PC-9 (cell line): ENCODE measurements at regions not wholly inside any gene's neighbourhood (a gene's known extent, or its start where the extent isn't known, plus 50 kb on each side); places are given as distances from the start of the nearest gene placed in this dataset.

Source experiments
- BruUV-seq: library from RNA; stranded (reverse); fragments of 400-500 nt; replicated peaks from 2 replicates; lab custom pipeline; 2021; lab: Mats Ljungman, UMichigan
- CTCF ChIA-PET: fragments of 300-600 bp; sonication (Branson Sonifier 250); formaldehyde crosslinking; loops from one replicate; lab custom pipeline; 2022; ENCODE audit warnings: antibody characterized with exemption; lab: Charles Lee
- POLR2A ChIA-PET: fragments of 300-600 bp; sonication (Branson Sonifier 250); formaldehyde crosslinking; loops from one replicate; lab custom pipeline; 2022; ENCODE audit warnings: antibody characterized with exemption; ENCODE audit not compliant: unreplicated experiment; lab: Charles Lee
- DNase-seq, 2 experiments: peaks; one replicate each; pipeline versions ENCODE4 v3.0.0 to v3.0.0-alpha.2; 2015 to 2022; ENCODE audit warnings: mixed read lengths in 1 of 2
- H2AFZ ChIP-seq: fragments of 200-600 bp; sonication (generic); 2 replicates; pipeline ENCODE4 v1.8.1; 2017; ENCODE audit warnings: antibody characterized with exemption
- H3F3A ChIP-seq: fragments of 200-600 bp; sonication (generic); 2 replicates; pipeline ENCODE4 v1.8.1; 2017; ENCODE audit warnings: antibody characterized with exemption, mild to moderate bottlenecking, low read depth; ENCODE audit not compliant: insufficient read depth
- H3K27ac ChIP-seq: fragments of 200-600 bp; sonication (generic); 2 replicates; pipeline ENCODE4 v1.6.1; 2016; ENCODE audit warnings: mixed run types
- H3K27me3 ChIP-seq: fragments of 200-600 bp; sonication (generic); 2 replicates; pipeline ENCODE4 v1.6.1; 2016; ENCODE audit warnings: low read depth, mixed run types; ENCODE audit not compliant: insufficient read depth
- H3K36me3 ChIP-seq: fragments of 200-600 bp; sonication (generic); 2 replicates; pipeline ENCODE4 v1.6.1; 2016; ENCODE audit warnings: low read depth, mixed run types
- H3K4me1 ChIP-seq: fragments of 200-600 bp; sonication (generic); replicated peaks from 2 replicates; pipeline ENCODE4 v1.6.1; 2016; ENCODE audit warnings: mixed run types; ENCODE audit not compliant: insufficient read depth
- H3K4me2 ChIP-seq: fragments of 200-600 bp; sonication (generic); 2 replicates; pipeline ENCODE4 v1.6.1; 2017; ENCODE audit warnings: mixed run types
- H3K4me3 ChIP-seq: fragments of 200-600 bp; sonication (generic); 2 replicates; pipeline ENCODE4 v1.6.1; 2016; ENCODE audit warnings: mixed run types
- H3K79me2 ChIP-seq: fragments of 200-600 bp; sonication (generic); 2 replicates; pipeline ENCODE4 v1.6.1; 2017; ENCODE audit warnings: low read depth, mixed run types
- H3K9me2 ChIP-seq: fragments of 200-600 bp; sonication (generic); 2 replicates; pipeline ENCODE4 v1.8.1; 2017; ENCODE audit warnings: mild to moderate bottlenecking; ENCODE audit not compliant: insufficient read depth
- H3K9me3 ChIP-seq: fragments of 200-600 bp; sonication (generic); 2 replicates; pipeline ENCODE4 v1.8.1; 2016; ENCODE audit warnings: low read depth; ENCODE audit not compliant: insufficient read depth
- H4K20me1 ChIP-seq: fragments of 200-600 bp; sonication (generic); 2 replicates; pipeline ENCODE4 v1.8.1; 2017; ENCODE audit not compliant: insufficient read depth
- EZH2 ChIP-seq: fragments of 200-600 bp; sonication (generic); IDR thresholded peaks from 2 replicates; pipeline ENCODE4 v1.8.0; 2017; ENCODE audit warnings: antibody characterized with exemption, low read depth
- intact Hi-C: fragments of 100-400 bp; cut with micrococcal nuclease; formaldehyde crosslinking; loops from one replicate; pipeline ENCODE4 v1.10.0; 2022; ENCODE audit not compliant: unreplicated experiment
- TF ChIP-seq, protein P1 (sequence below): fragments of 200-600 bp; sonication (generic); conservative IDR thresholded peaks from 2 replicates; pipeline ENCODE4 v1.6.1; 2017; ENCODE audit warnings: mixed run types, antibody characterized with exemption, mild to moderate bottlenecking, moderate library complexity

DNA sequence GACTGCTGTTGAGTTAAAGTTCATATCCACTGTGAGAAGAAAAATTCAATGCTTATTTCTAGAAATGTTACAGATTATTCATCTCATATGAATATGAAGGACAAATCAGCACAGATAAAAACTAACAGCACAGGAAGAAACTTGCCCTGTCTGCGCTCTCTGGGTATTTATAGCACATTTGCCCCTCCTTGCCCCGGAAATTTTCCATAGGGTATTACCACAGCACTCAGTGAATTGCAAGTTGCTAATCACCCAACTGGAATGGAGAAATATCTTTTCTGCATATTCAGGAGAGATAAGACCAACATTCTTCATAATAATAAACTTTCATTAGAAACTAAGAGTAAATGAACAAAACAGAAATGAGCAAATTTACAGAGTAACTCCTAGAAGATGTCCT lies 318.0 kb upstream of the KLF12 start:
- intact Hi-C loops = no loop called here
- H3K27ac ChIP-seq = no peak overlapping the region

DNA sequence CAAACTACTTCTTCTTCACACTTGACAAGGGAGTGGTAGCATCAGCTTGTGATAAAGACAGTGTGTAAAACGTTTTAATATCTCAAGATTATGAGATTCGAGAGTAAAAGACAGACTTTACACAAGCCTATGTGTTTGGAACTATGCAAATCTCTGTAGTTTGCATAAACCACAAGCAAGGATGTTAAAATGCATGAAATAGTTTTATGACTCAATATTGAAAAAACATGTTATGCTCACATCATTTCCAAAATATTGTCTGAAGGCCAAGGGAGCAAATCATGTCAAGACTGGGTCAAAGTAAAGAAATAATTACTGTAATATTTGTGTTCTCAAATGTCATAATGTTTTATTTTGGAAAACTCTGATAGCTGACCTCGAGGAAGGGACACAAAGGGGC lies 316.8 kb upstream of the KLF12 start:
- Histone ChIP-seq H3K4me2 (no peak overlapping the region), H3K79me2 (no peaks in the 10 kb centered on the region), H3K9me3 (no peaks in the 10 kb centered on the region), H3F3A (no peaks in the 10 kb centered on the region), H4K20me1 (no peaks in the 10 kb centered on the region), H3K27me3 (no peaks in the 10 kb centered on the region), H3K27ac (no peak overlapping the region), H3K4me1 (no peaks in the 10 kb centered on the region), H3K9me2 (no peaks in the 10 kb centered on the region), H2AFZ (no peak overlapping the region), H3K4me3 (no peak overlapping the region), H3K36me3 (no peaks in the 10 kb centered on the region)
- TF ChIP-seq, protein P1, sequence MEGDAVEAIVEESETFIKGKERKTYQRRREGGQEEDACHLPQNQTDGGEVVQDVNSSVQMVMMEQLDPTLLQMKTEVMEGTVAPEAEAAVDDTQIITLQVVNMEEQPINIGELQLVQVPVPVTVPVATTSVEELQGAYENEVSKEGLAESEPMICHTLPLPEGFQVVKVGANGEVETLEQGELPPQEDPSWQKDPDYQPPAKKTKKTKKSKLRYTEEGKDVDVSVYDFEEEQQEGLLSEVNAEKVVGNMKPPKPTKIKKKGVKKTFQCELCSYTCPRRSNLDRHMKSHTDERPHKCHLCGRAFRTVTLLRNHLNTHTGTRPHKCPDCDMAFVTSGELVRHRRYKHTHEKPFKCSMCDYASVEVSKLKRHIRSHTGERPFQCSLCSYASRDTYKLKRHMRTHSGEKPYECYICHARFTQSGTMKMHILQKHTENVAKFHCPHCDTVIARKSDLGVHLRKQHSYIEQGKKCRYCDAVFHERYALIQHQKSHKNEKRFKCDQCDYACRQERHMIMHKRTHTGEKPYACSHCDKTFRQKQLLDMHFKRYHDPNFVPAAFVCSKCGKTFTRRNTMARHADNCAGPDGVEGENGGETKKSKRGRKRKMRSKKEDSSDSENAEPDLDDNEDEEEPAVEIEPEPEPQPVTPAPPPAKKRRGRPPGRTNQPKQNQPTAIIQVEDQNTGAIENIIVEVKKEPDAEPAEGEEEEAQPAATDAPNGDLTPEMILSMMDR = no peak
- DNase-seq = no peak
- BruUV-seq = no TSS peak
- POLR2A ChIA-PET = no interaction called here
- CTCF ChIA-PET = no interaction called here
- intact Hi-C loops = no loop called here

More for the DNA sequence above, 318.0 kb upstream of the KLF12 start:
- Histone ChIP-seq H4K20me1 (no peaks in the 10 kb centered on the region), H3K4me2 (no peak overlapping the region), H3K27me3 (no peaks in the 10 kb centered on the region), H3K4me1 (no peaks in the 10 kb centered on the region), H3F3A (no peaks in the 10 kb centered on the region), H3K79me2 (no peaks in the 10 kb centered on the region), H3K36me3 (no peaks in the 10 kb centered on the region), H3K4me3 (no peak overlapping the region), H3K9me2 (no peaks in the 10 kb centered on the region), H2AFZ (no peak overlapping the region), H3K9me3 (no peaks in the 10 kb centered on the region)
- BruUV-seq = no TSS peak
- DNase-seq = no peak
- TF ChIP-seq, protein P1 = no peak
- TF ChIP-seq EZH2 = no peak
- ChIA-PET CTCF (no interaction called here), POLR2A (no interaction called here)

DNA sequence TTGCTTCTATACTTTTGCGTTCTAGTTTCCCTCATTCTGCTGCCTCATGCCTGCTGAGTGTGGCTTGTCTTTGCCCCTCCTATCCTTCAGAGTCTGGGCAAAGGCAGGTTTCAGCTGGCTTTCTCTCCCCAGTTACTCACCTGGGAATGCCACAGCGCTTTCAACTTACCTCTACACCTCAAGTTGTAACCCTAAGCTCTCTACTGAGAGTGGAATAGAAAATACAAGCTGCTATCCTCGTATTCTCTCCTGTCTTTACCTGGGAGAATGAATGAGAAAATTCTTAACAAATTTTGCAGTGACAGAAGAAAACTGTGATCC lies 316.3 kb upstream of the KLF12 start:
- no TSS peak for BruUV-seq
- ChIA-PET CTCF (no interaction called here), POLR2A (no interaction called here)
- Histone ChIP-seq H3K4me2 (no peak overlapping the region), H3K9me2 (no peaks in the 10 kb centered on the region), H3K79me2 (no peaks in the 10 kb centered on the region), H3K27ac (no peak overlapping the region), H3K4me3 (no peak overlapping the region), H3K27me3 (no peaks in the 10 kb centered on the region), H4K20me1 (no peaks in the 10 kb centered on the region), H3K36me3 (no peaks in the 10 kb centered on the region), H3K4me1 (no peaks in the 10 kb centered on the region), H3K9me3 (no peaks in the 10 kb centered on the region), H3F3A (no peaks in the 10 kb centered on the region), H2AFZ (no peak overlapping the region)
- DNase-seq = no peak
- TF ChIP-seq, protein P1 = no peak
- no peak for TF ChIP-seq EZH2
- intact Hi-C loops = no loop called here
